K562 (cell line): ENCODE measurements at regions not wholly inside any gene's neighbourhood (a gene's known extent, or its start where the extent isn't known, plus 50 kb on each side); places are given as distances from the start of the nearest gene placed in this dataset.

Experiments used
- ATAC-seq: fragments of 200-7000 bp; cut with Tn5 transposase; 3 replicates; pipeline ENCODE4 v1.9.1; 2020; ENCODE audit warnings: moderate library complexity
- BruUV-seq: library from RNA; stranded (reverse); fragments of 400-500 nt; replicated peaks from 2 replicates; lab custom pipeline; 2021; lab: Mats Ljungman, UMichigan
- CTCF ChIA-PET: fragments of 300-600 bp; formaldehyde crosslinking; extraction: SDS; loops from one replicate; lab custom pipeline; 2021; ENCODE audit warnings: low intra/inter-chr PET ratio; lab: Yijun Ruan, JAX
- POLR2A ChIA-PET: fragments of 300-600, 350-650 bp; sonication (Branson Sonifier 250); formaldehyde crosslinking; extraction: SDS; loops from one replicate; lab custom pipeline; 2021; ENCODE audit warnings: antibody characterized with exemption, inconsistent platforms; lab: Yijun Ruan, JAX
- DNase-seq, 4 experiments: peaks; one replicate each; pipeline versions ENCODE4 v3.0.0 to v3.0.0-alpha.2; 2011 to 2018; ENCODE audit warnings: low spot score in 3 of 4, mixed read lengths in 3 of 4; ENCODE audit errors: extremely low read depth in 1 of 4
- FAIRE-seq: peaks from 2 replicates; lab custom pipeline; 2011; peaks lifted over from hg19 to GRCh38; lab: Jason Lieb, UNC
- H2AFZ ChIP-seq: 2 replicates; pipeline ENCODE4 v1.6.0; 2011; ENCODE audit warnings: low read depth, low read length, control low read depth, inconsistent platforms
- H3K27ac ChIP-seq: fragments of 200-600 bp; 3 replicates; pipeline ENCODE4 v1.8.0; 2011; ENCODE audit warnings: low read depth, mild to moderate bottlenecking, control low read depth, inconsistent platforms, low read length, moderate library complexity, mixed read lengths; ENCODE audit errors: extremely low read depth
- H3K27me3 ChIP-seq, 2 experiments: fragments of 300-600 bp in 1 of 2; 2 replicates in 1 of 2; 3 replicates in 1 of 2; pipeline versions ENCODE4 v1.6.0 to v1.8.0; 2011; ENCODE audit warnings: inconsistent platforms in 2 of 2, low read length in 2 of 2, mild to moderate bottlenecking in 1 of 2, mixed read lengths in 1 of 2, moderate library complexity in 1 of 2; ENCODE audit not compliant: control insufficient read depth in 2 of 2, insufficient read depth in 2 of 2
- H3K36me3 ChIP-seq: fragments of 300-600 bp; 3 replicates; pipeline ENCODE4 v1.8.0; 2011; ENCODE audit warnings: mild to moderate bottlenecking, low read length, inconsistent platforms; ENCODE audit not compliant: control insufficient read depth, insufficient read depth
- H3K4me1 ChIP-seq, 2 experiments: fragments of 200-600 bp in 1 of 2; replicated peaks in 1 of 2; 2 replicates in 1 of 2; 3 replicates in 1 of 2; pipeline versions ENCODE4 v1.5.1 to v1.8.0; 2011; ENCODE audit warnings: inconsistent platforms in 2 of 2, low read length in 2 of 2, mild to moderate bottlenecking in 1 of 2, mixed read lengths in 1 of 2, moderate library complexity in 1 of 2; ENCODE audit not compliant: control insufficient read depth in 2 of 2, insufficient read depth in 2 of 2
- H3K4me2 ChIP-seq: 2 replicates; pipeline ENCODE4 v1.6.1; 2011; ENCODE audit warnings: low read length, control low read depth, inconsistent platforms, mixed read lengths; ENCODE audit not compliant: insufficient read depth
- H3K4me3 ChIP-seq: fragments of 200-600 bp; sonication (generic), shearing (Covaris generic); 2 replicates; pipeline ENCODE4 v1.5.1; 2016; ENCODE audit warnings: control low read depth, inconsistent platforms
- H3K79me2 ChIP-seq: fragments of 200-600 bp; 3 replicates; pipeline ENCODE4 v1.8.0; 2011; ENCODE audit warnings: low read length, inconsistent platforms; ENCODE audit not compliant: control insufficient read depth, insufficient read depth
- H3K9ac ChIP-seq, 2 experiments: 2 replicates each; pipeline versions ENCODE4 v1.6.0 to v1.6.1; 2011; ENCODE audit warnings: low read depth in 2 of 2, low read length in 2 of 2, control low read depth in 1 of 2, inconsistent platforms in 1 of 2, mild to moderate bottlenecking in 1 of 2, mixed read lengths in 1 of 2; ENCODE audit not compliant: insufficient read depth in 1 of 2
- H3K9me1 ChIP-seq: one replicate; pipeline ENCODE4 v1.6.0; 2011; ENCODE audit warnings: inconsistent platforms, mild to moderate bottlenecking, low read length, moderate library complexity; ENCODE audit not compliant: control insufficient read depth, insufficient read depth
- H3K9me3 ChIP-seq: replicated peaks from 2 replicates; pipeline ENCODE4 v1.5.1; 2011; ENCODE audit warnings: low read depth, low read length, inconsistent platforms; ENCODE audit not compliant: control insufficient read depth, insufficient read depth
- H4K20me1 ChIP-seq: replicated peaks from 2 replicates; pipeline ENCODE4 v1.6.1; 2011; ENCODE audit warnings: low read length, inconsistent platforms, mixed read lengths; ENCODE audit not compliant: control insufficient read depth, insufficient read depth
- JUND ChIP-seq, 2 experiments: IDR thresholded peaks; 2 replicates in 1 of 2; 3 replicates in 1 of 2; pipeline ENCODE4 v1.6.1; 2011; ENCODE audit warnings: borderline replicate concordance in 2 of 2, low read depth in 2 of 2, low read length in 2 of 2, improper control_type of control experiment in 1 of 2, missing biosample characterization in 1 of 2, missing genetic modification characterization in 1 of 2, missing genetic modification reagents in 1 of 2
- NR2F6 ChIP-seq: fragments of 450-650 bp; formaldehyde crosslinking; IDR thresholded peaks from 2 replicates; pipeline ENCODE4 v1.4.0; 2020; ENCODE audit warnings: mild to moderate bottlenecking
- ZNF512 ChIP-seq: IDR thresholded peaks from 2 replicates; pipeline ENCODE4 v1.6.1; 2016; ENCODE audit warnings: missing genetic modification characterization, missing compliant biosample characterization
- WGBS: fragments of 100-300 bp; shearing (Covaris generic); methylation state at CpG from one replicate; pipeline ENCODE4 v1.1.6; 2016; ENCODE audit warnings: low coverage, mixed read lengths; ENCODE audit not compliant: insufficient coverage; ENCODE audit errors: missing lambda C conversion rate; 5-methylcytosine and 5-hydroxymethylcytosine counted together
- in situ Hi-C: fragments of 300-500 bp; cut with MboI; formaldehyde crosslinking; loops from 4 replicates; pipeline ENCODE4 v1.15.0; 2018; ENCODE audit warnings: inconsistent platforms, mixed read lengths
- intact Hi-C: fragments of 100-400 bp; cut with micrococcal nuclease; formaldehyde crosslinking; loops from 2 replicates; pipeline ENCODE4 v1.14.2; 2022

- Histone ChIP-seq H3K79me2 (no peaks in the 10 kb centered on the region), H4K20me1 (no peaks in the 10 kb centered on the region), H3K9ac (no peak overlapping the region), H3K27me3 (peaks cover 6 to 38% of the 10 kb centered on the region in 2 experiments; a peak in 3 of 5 replicates), H3K9me1 (no peaks in the 10 kb centered on the region), H3K27ac (no peak overlapping the region), H3K9me3 (no peaks in the 10 kb centered on the region), H2AFZ (no peak overlapping the region), H3K4me2 (no peak overlapping the region), H3K4me1 (no peaks in the 10 kb centered on the region)
- FAIRE-seq (no peak), ATAC-seq (no peak), DNase-seq (no peak)
- no TSS peak for BruUV-seq
- intact Hi-C loops (loop anchor here (5.0 kb wide), 1 partner anchor 65 kb away; no protein-coding TSS in a partner anchor), in situ Hi-C loops (no loop called here)
- CTCF ChIA-PET, result no interaction called here
- 2% methylated on average over 4 of the region's 4 CpGs for WGBS
- no peak for TF ChIP-seq JUND (IDR thresholded peaks at IDR 0.05; ENCODE audit: borderline replicate concordance, low read depth, low read length)
- no peak for TF ChIP-seq JUND (tag; IDR thresholded peaks at IDR 0.05; ENCODE audit: borderline replicate concordance, low read depth, low read length)
- peak; percentile 24; the same call in 1 of the 2 replicates for TF ChIP-seq ZNF512
- TF ChIP-seq, all 486 proteins: peak for 1
- H3K4me3 ChIP-seq, result no peak overlapping the region
- H3K36me3 ChIP-seq, result no peaks in the 10 kb centered on the region
- POLR2A ChIA-PET, result no interaction called here
Observed at GRCh38 chr13:44307255-44307654, 66.4 kb upstream of the SERP2 start.

- Histone ChIP-seq H3K27me3 (peaks cover 6 to 41% of the 10 kb centered on the region in 2 experiments; a peak in 3 of 5 replicates), H3K27ac (no peak overlapping the region), H3K79me2 (no peaks in the 10 kb centered on the region), H3K9ac (no peak overlapping the region), H4K20me1 (no peaks in the 10 kb centered on the region), H2AFZ (no peak overlapping the region), H3K36me3 (no peaks in the 10 kb centered on the region), H3K4me1 (no peaks in the 10 kb centered on the region), H3K9me1 (no peaks in the 10 kb centered on the region), H3K4me2 (no peak overlapping the region), H3K9me3 (no peaks in the 10 kb centered on the region), H3K4me3 (no peak overlapping the region)
- in situ Hi-C loops (no loop called here), intact Hi-C loops (loop anchor here (5.0 kb wide), 1 partner anchor 66 kb away; no protein-coding TSS in a partner anchor)
- no peak for TF ChIP-seq NR2F6
- no peak for DNase-seq
- WGBS, result 5% methylated on average over 2 of the region's 2 CpGs
- no peak for ATAC-seq
- POLR2A ChIA-PET, result no interaction called here
- FAIRE-seq, result no peak
- CTCF ChIA-PET, result no interaction called here
- BruUV-seq, result no TSS peak
Observed at GRCh38 chr13:44307844-44308243, 65.8 kb upstream of the SERP2 start.
